ENCODE measurements at regions not wholly inside any gene's neighbourhood (a gene's known extent, or its start where the extent isn't known, plus 50 kb on each side); places are given as distances from the start of the nearest gene placed in this dataset.

- intact Hi-C loops (cut with micrococcal nuclease) (no loop called here), in situ Hi-C loops (cut with MboI; ENCODE audit: low sequenced_read_pairs) (no loop called here), dilution Hi-C loops (cut with HindIII; ENCODE audit: low sequenced_read_pairs, unreplicated experiment) (no loop called here)
- no peak overlapping the region for H2AFZ ChIP-seq (replicated peaks; ENCODE audit: low read length, poor library complexity)
- ChIA-PET CTCF (no interaction called here), POLR2A (ENCODE audit: unreplicated experiment) (no interaction called here)
- no peaks in the 10 kb centered on the region for H4K20me1 ChIP-seq (ENCODE audit: insufficient read depth, low read length)
- H2AK5ac ChIP-seq (ENCODE audit: low read depth, low read length), result no peak overlapping the region
- H3K4ac ChIP-seq (ENCODE audit: low read depth, low read length), result no peak overlapping the region
- no peak overlapping the region for H3K9ac ChIP-seq (ENCODE audit: low read depth, low read length)
- no peak overlapping the region for H2BK15ac ChIP-seq (ENCODE audit: low read depth, low read length)
- no peak overlapping the region for H4K8ac ChIP-seq (ENCODE audit: low read depth in 2 of 2, low read length in 2 of 2)
- no peaks in the 10 kb centered on the region for H3K27me3 ChIP-seq (ENCODE audit: control insufficient read depth, insufficient read depth, low read length)
- no TSS peak for BruUV-seq (replicated peaks)
- no peak overlapping the region for H3K4me3 ChIP-seq (ENCODE audit: insufficient read depth, low read depth, low read length)
- no peak overlapping the region for H4K91ac ChIP-seq (ENCODE audit: insufficient read depth, low read depth, low read length)
- H3K36me3 ChIP-seq (ENCODE audit: control insufficient read depth, insufficient read depth, low read length), result no peaks in the 10 kb centered on the region
- no peak for ATAC-seq (ENCODE audit: low read depth)
- H3K27ac ChIP-seq (ENCODE audit: insufficient read depth, low read length), result no peak overlapping the region
- no peaks in the 10 kb centered on the region for H3K4me1 ChIP-seq (ENCODE audit: control insufficient read depth, insufficient read depth, low read length)
- no peak overlapping the region for H2AK9ac ChIP-seq (replicated peaks; ENCODE audit: low read depth, low read length, poor library complexity)
- no peak overlapping the region for H3K23ac ChIP-seq (ENCODE audit: low read depth, low read length)
- TF ChIP-seq POLR2A (IDR thresholded peaks at IDR 0.05; ENCODE audit: low read depth, low read length), result no peak
- no peak for TF ChIP-seq RFX5 (IDR thresholded peaks at IDR 0.05; ENCODE audit: low read depth, low read length)
- TF ChIP-seq ELK1 (IDR thresholded peaks at IDR 0.05; ENCODE audit: borderline replicate concordance, low read depth, low read length), result no peak
- TF ChIP-seq RCOR1 (IDR thresholded peaks at IDR 0.05; ENCODE audit: insufficient replicate concordance, low read length), result no peak
- TF ChIP-seq SMC3 (IDR thresholded peaks at IDR 0.05; ENCODE audit: low read depth, low read length), result no peak
- TF ChIP-seq NFE2L2 (IDR thresholded peaks at IDR 0.05; ENCODE audit: low read depth, low read length), result no peak
- no peak for TF ChIP-seq MAFK (IDR thresholded peaks at IDR 0.05; ENCODE audit: low read depth, low read length)
- WGBS, 2 experiments (ENCODE audit: extremely low coverage in 2 of 2, insufficient read length in 1 of 2), result no CpG with 5 or more reads among the region's 1 CpG
- no peak overlapping the region for H4K5ac ChIP-seq (ENCODE audit: low read depth, low read length)
- H2BK5ac ChIP-seq (ENCODE audit: low read depth, low read length, poor library complexity, severe bottlenecking), result no peak overlapping the region
- no peak overlapping the region for H3K18ac ChIP-seq (ENCODE audit: low read depth, low read length)
- no peaks in the 10 kb centered on the region for H3K79me1 ChIP-seq (ENCODE audit: low read depth in 1 of 2, low read length in 2 of 2)
- H3K56ac ChIP-seq (ENCODE audit: extremely low read depth, insufficient read depth, low read length), result no peak overlapping the region
- DNase-seq, result no peak
- no peak overlapping the region for H2BK120ac ChIP-seq (ENCODE audit: low read depth, low read length)
- no peak overlapping the region for H2BK20ac ChIP-seq (ENCODE audit: low read depth, low read length)
- no peaks in the 10 kb centered on the region for H3K9me3 ChIP-seq (ENCODE audit: control insufficient read depth, insufficient read depth, low read length)
- H3K9me1 ChIP-seq (ENCODE audit: insufficient read depth, low read length), result no peaks in the 10 kb centered on the region
- H3K4me2 ChIP-seq (ENCODE audit: low read depth, low read length), result no peak overlapping the region
- H3K14ac ChIP-seq (replicated peaks; ENCODE audit: low read depth, low read length), result no peak overlapping the region
These were observed 127.9 kb upstream of the STT3B start for GRCh38 chr3:31404871-31405270.

Data from IMR-90 (cell line).